IPS DF 4.7 (cell line): ENCODE measurements at regions not wholly inside any gene's neighbourhood (a gene's known extent, or its start where the extent isn't known, plus 50 kb on each side); places are given as distances from the start of the nearest gene placed in this dataset.

Source experiments
- DNase-seq: peaks from one replicate; pipeline ENCODE4 v3.0.0-alpha.2; 2013; ENCODE audit warnings: low spot score; ENCODE audit errors: extremely low read depth

GRCh38 chr10:36118314-36118713, 476.2 kb upstream of the FZD8 start:
- DNase-seq, result no peak

- DNase-seq, result no peak
These were observed 475.8 kb upstream of the FZD8 start for GRCh38 chr10:36117890-36118289.

- DNase-seq, result no peak
These were observed 475.1 kb upstream of the FZD8 start for GRCh38 chr10:36117231-36117630.

- DNase-seq, result no peak
These were observed 474.6 kb upstream of the FZD8 start for GRCh38 chr10:36116731-36117130.

- no peak for DNase-seq
These were observed 473.9 kb upstream of the FZD8 start for GRCh38 chr10:36116040-36116439.

- DNase-seq, result no peak
These were observed 473.3 kb upstream of the FZD8 start for GRCh38 chr10:36115364-36115763.

- no peak for DNase-seq
These were observed 472.8 kb upstream of the FZD8 start for GRCh38 chr10:36114913-36115312.

- DNase-seq, result no peak
These were observed 472.0 kb upstream of the FZD8 start for GRCh38 chr10:36114141-36114540.

- DNase-seq, result no peak
These were observed 469.6 kb upstream of the FZD8 start for GRCh38 chr10:36111676-36112075.

GRCh38 chr10:36110097-36110496, 468.0 kb upstream of the FZD8 start:
- no peak for DNase-seq

- no peak for DNase-seq
These were observed 467.4 kb upstream of the FZD8 start for GRCh38 chr10:36109399-36110023.

GRCh38 chr10:36097696-36098095, 455.6 kb upstream of the FZD8 start:
- DNase-seq, result no peak

GRCh38 chr10:36096576-36096975, 454.5 kb upstream of the FZD8 start:
- DNase-seq, result no peak

GRCh38 chr10:36094096-36094495, 452.0 kb upstream of the FZD8 start:
- no peak for DNase-seq

GRCh38 chr10:36092116-36092515, 450.0 kb upstream of the FZD8 start:
- no peak for DNase-seq

- DNase-seq, result no peak
These were observed 448.9 kb upstream of the FZD8 start for GRCh38 chr10:36091007-36091406.

- DNase-seq, result no peak
These were observed 447.8 kb upstream of the FZD8 start for GRCh38 chr10:36089790-36090440.

GRCh38 chr10:36087006-36088005, 445.2 kb upstream of the FZD8 start:
- no peak for DNase-seq

GRCh38 chr10:36075196-36075595, 433.1 kb upstream of the FZD8 start:
- DNase-seq, result no peak

GRCh38 chr10:36073796-36074345, 431.8 kb upstream of the FZD8 start:
- no peak for DNase-seq

GRCh38 chr10:36068542-36068941, 426.4 kb upstream of the FZD8 start:
- DNase-seq, result no peak

- no peak for DNase-seq
These were observed 425.7 kb upstream of the FZD8 start for GRCh38 chr10:36067748-36068147.
